ENCODE measurements at regions not wholly inside any gene's neighbourhood (a gene's known extent, or its start where the extent isn't known, plus 50 kb on each side); places are given as distances from the start of the nearest gene placed in this dataset.
"Not testable (repeated sequence)": the region's sequence is repeated elsewhere in the genome, so short reads cannot be mapped to it uniquely, and the experiment has no call there.

- DNase-seq, result no peak
These were observed 425.2 kb downstream of the METTL4 start for GRCh38 chr18:2146092-2146491.

DNA sequence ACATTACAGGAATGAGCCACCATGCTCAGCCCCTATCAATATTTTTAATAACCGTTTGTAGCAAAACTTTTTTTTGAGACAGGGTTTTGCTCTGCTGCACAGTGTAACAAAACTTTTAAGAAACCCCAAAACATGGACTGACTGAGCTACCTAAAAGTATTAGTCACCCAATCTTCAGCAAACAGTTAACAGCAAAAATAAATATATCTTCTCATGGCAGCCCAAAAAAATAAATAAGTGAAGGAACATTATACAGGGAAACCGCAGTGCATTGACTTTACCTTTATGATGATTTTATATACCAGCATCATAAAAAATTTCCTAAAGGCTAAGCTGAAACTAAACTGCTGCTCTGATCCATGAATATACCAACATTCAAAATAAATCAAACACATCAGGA lies 424.6 kb downstream of the METTL4 start:
- DNase-seq, result no peak

- DNase-seq, result no peak
These were observed 423.7 kb downstream of the METTL4 start for GRCh38 chr18:2147476-2148230.

GRCh38 chr18:2148823-2149222 lies 422.5 kb downstream of the METTL4 start:
- DNase-seq, result no peak

GRCh38 chr18:2150566-2150965 lies 420.7 kb downstream of the METTL4 start:
- no peak for DNase-seq

GRCh38 chr18:2154278-2154677 lies 417.0 kb downstream of the METTL4 start:
- no peak for DNase-seq

DNA sequence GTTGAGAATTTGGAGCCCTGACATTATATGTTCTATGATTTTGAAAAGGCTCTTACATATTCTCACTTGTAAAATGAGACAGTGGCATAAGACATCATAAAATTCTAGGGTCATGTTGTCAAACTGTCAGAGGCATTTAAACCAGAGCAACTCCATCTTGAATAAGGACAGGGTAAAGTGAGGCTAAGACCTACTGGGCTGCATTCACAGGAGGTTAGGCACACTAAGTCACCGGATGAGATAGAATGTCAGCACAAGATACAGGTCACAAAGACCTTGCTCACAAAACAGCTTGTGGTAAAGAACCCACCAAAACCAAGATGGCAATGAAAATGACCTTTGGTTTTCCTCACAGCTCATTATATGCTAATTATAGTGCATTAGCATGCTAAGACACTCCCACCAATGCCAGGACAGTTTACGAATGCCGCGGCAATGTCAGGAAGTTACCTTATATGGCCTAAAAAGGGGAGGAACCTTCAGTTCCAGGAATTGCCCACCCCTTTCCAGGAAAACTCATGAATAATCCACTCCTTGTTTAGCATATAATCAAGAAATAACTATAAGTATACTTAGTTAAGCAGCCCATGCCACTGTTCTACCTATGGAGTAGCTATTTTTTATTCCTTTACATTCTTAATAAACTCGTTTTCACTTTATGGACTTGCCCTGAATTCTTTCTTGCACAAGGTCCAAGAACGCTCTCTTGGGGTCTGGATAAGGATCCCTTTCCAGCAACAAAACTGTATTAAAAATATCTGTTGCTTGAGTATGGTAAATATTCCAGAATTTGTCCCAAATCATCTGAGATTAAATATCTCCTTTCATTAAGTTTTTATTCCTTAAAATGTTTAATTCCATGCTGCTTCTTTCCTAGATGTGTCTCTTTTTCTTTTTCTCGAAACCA lies 406.4 kb downstream of the METTL4 start:
- DNase-seq, result no peak

DNA sequence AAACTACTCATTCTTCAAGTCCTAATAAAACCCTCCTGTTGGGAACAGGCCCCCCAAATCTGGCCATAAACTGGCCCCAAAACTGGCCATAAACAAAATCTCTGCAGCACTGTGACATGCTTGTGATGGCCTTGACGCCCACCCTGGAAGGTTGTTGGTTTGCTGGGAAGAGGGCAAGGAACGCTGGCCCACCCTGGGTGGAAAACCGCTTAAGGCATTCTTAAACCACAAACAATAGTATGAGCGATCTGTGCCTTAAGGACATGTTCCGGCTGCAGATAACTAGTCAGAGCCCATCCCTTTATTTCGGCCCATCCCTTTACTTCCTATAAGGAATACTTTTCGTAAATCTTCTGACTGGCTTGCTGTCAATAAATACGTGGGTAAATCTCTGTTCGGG lies 404.4 kb downstream of the METTL4 start:
- DNase-seq, result not testable (repeated sequence)

DNA sequence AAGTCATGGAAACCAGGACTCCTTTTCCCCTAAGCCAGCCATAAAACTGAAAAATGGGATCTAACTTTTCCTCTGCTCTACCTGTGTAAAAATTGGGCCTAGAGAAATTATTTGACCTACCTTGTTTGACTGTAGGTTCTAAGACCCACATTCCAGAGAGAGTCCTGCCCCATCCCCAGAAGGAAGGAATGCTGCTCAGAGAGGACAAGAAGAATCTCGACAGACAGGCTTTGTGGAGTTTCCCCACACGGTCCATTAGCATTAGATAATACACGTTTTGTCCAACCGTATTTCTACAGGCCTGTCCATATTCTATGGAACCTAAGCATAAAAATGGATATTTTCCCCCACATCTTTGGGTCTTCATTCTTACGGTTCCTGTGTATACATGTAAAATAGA lies 403.3 kb downstream of the METTL4 start:
- no peak for DNase-seq

GRCh38 chr18:2169656-2170055 lies 401.6 kb downstream of the METTL4 start:
- DNase-seq, result no peak

DNA sequence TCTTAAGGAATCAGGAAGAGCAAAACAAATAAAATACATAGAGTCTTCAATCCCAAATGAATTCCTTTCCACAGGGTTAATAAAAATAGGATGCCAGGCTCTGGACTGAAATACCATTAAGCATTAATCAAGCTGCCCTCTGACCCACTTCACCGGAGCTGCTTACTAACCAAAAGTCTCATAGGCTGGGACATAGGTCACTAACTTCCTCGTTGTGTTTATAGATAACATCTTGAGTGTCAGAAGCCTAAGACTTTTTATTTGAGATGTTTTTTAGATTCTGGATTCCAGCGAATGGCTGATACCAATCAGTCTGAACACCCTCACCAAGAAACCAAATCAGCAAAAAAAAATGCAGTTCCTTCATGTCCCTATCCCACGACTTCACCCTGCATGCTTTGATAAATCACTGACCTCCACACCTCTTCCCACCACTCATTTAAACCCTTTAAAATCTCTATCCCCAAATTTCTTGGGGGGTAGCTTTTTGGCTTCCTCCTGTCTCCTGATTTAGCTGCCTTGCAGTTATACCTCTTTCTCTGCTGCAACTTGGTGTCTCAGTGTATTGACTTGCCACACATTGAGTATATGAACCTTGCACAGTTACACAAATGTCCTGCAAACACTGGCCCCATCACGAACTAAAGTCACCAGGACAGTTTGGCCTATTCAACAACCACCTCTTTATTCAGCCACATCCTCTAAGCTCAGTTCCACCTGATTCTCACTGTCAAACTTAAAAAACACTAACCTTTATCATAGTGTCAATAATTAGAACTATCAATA lies 399.3 kb downstream of the METTL4 start:
- no peak for DNase-seq

DNA sequence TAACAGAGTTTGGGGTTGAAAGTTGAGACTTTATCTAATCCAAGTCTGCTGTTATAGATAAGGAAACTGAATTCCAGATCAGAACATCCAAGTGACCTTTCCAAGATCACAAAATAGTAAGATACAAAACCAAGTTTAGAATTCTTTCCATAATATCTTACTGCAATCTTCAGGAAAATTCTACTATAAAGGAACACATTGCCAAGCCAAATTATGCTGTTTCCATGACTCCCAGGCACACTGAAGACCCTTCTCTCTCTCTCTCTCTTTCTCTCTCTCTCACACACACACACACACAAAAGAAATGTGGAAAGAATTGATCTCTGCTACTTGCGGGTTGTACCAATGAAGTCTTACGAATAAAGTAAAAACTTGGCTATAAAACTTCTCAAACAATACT lies 398.4 kb downstream of the METTL4 start:
- no peak for DNase-seq

GRCh38 chr18:2173486-2173885 lies 397.8 kb downstream of the METTL4 start:
- no peak for DNase-seq

GRCh38 chr18:2178036-2178435 lies 393.3 kb downstream of the METTL4 start:
- no peak for DNase-seq

DNA sequence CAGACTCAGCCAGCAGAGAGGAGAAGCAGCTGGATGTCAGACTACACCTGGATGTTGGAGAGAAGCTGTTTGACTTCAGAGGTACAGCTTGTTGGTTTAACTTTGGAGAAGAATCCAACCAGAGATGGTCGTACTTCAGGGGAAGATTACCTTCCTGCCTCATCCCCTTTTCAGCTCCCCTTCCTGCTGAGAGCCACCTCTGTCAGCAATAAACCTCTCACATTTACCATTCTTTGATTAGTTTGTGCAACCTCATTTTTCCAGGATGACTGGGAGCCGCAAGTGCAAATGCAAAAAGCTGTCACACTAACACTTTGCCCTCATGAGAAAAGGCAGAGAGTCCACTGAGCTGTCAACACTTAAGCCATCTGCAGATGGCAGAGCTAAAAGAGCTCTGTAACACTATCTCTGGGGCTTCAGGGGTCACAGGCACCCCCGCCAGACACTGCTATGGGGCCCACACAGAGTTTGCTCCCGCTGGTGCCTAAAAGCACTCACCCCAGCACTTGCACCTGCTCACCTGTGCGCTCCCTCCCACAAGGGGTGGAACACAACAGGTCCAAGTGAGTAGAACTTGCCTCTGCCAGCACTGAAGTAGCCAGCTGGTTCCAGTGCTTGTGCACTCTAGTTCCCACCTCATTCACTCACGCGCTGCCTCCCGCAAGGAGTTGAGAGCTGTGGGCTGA lies 391.7 kb downstream of the METTL4 start:
- no peak for DNase-seq

GRCh38 chr18:2180586-2180985 lies 390.7 kb downstream of the METTL4 start:
- no peak for DNase-seq

DNA sequence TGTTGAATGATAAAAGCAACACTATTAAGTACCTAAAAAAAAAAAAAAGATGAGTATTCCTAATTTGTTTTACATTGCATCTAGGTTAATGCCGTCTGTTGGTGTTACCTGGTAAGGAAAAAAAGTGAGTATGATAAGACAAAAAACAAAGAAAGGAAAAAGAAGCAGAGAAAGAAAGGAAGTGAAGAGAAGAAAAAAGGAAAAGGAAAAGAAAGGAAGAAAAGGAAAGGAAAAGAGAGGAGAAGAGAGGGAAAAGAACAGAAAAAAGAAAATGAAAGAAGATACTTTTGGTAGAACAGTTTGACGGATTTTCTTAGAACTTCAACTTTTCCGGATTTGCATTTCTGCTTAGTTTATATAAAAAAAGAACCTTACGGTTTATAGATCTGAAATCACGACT lies 387.9 kb downstream of the METTL4 start:
- DNase-seq, result no peak

DNA sequence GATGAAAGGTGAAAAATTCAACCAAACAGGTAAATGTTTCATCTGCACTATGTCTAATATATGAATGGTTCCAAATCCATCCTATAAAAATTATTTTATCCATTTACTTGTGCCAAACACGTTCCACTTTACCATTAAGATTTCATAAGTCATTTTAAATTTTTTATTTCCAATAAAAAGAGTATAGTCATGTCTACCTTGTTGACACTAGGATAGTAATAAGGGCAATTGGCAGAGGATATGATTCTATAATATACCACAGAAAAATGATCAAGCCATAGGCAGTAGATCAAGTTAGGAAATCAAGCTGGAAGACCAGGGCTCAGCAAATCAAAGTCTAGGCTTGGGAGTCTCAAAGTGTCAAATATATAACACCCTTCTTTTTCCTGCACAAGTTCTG lies 384.3 kb downstream of the METTL4 start:
- DNase-seq, result no peak

DNA sequence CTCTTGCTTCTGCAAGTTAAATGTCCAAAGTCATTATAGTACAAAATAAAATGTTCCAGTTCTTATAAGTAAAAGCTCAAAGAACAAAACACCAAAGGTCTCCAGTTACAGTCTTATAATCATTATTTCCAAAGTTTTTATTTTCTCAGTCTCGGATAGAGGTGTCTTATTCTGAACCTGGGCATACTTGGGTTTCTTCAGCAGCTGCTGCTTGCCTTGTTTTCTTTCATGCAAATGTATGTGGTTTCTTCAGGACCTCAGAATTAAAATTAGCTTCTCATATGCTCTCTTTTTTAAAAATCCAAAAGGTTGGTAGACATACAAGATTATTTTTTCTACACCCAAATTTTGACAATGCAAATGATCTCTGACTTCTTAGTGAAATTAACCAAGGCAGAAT lies 383.0 kb downstream of the METTL4 start:
- no peak for DNase-seq

- DNase-seq, result no peak
These were observed 380.0 kb downstream of the METTL4 start for GRCh38 chr18:2191180-2191790.

DNA sequence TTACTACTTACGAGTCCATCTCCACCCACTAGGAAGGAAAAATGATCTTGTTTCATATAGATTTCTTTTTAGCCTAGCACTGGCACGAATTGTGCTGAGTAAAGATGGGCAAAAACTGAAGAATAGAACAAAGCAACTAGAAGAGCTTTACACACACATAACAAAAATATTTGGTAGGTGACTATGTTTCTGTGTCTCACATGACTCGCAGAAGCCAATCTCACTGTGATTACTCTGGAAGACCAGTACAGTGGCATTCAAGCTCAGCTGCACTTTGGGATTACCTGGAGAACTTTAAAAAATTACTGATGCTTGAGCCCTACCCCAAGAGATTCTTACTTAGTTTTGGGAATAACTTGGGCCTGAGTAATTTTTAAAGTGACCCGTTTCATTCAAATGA lies 378.7 kb downstream of the METTL4 start:
- DNase-seq, result no peak

- no peak for DNase-seq
These were observed 373.4 kb downstream of the METTL4 start for GRCh38 chr18:2197946-2198345.
